Motor neuron (in vitro differentiated cells): ENCODE measurements at regions not wholly inside any gene's neighbourhood (a gene's known extent, or its start where the extent isn't known, plus 50 kb on each side); places are given as distances from the start of the nearest gene placed in this dataset.
A peak's percentile ranks its signal among the peaks of the same experiment; 100 is the strongest.
"Not testable (repeated sequence)": the region's sequence is repeated elsewhere in the genome, so short reads cannot be mapped to it uniquely, and the experiment has no call there.

ENCODE experiments used
- ATAC-seq, 8 experiments: fragments of 200-7000 bp; cut with Tn5 transposase; replicated peaks in 6 of 8; 2 replicates each; pipeline ENCODE4 v1.8.0; 2021; ENCODE audit warnings: mild to moderate bottlenecking in 8 of 8, moderate library complexity in 8 of 8
- H3K27ac ChIP-seq, 2 donors: fragments of 250-450 bp; sonication (Bioruptor Pico); 2 replicates each; pipeline ENCODE4 v1.9.0; 2021; ENCODE audit warnings: antibody characterized with exemption in 2 of 2, mild to moderate bottlenecking in 2 of 2, moderate library complexity in 1 of 2
- H3K4me1 ChIP-seq, 2 donors: fragments of 250-450 bp; sonication (Bioruptor Pico); replicated peaks in 1 of 2; 2 replicates each; pipeline ENCODE4 v1.6.1; 2021; ENCODE audit warnings: antibody characterized with exemption in 2 of 2, mild to moderate bottlenecking in 2 of 2, moderate library complexity in 1 of 2
- H3K4me3 ChIP-seq, 5 donors: fragments of 250-450 bp; sonication (Bioruptor Pico); 2 replicates each; pipeline ENCODE4 v1.9.0; 2021; ENCODE audit warnings: antibody characterized with exemption in 5 of 5, mild to moderate bottlenecking in 5 of 5, moderate library complexity in 4 of 5
- WGBS, 10 experiments: fragments of 450-650 bp; shearing (Covaris generic); methylation state at CpG; one replicate each; pipeline ENCODE4 v1.0.0; 2022; 5-methylcytosine and 5-hydroxymethylcytosine counted together
- in situ Hi-C, 9 experiments: fragments of 400-800 bp; cut with MboI; loops; one replicate each; pipeline ENCODE4 v1.15.0; 2021; ENCODE audit warnings: low sequenced_read_pairs in 9 of 9, low pct_unique_long_range_greater_than_20kb in 2 of 9; ENCODE audit not compliant: unreplicated experiment in 9 of 9

DNA sequence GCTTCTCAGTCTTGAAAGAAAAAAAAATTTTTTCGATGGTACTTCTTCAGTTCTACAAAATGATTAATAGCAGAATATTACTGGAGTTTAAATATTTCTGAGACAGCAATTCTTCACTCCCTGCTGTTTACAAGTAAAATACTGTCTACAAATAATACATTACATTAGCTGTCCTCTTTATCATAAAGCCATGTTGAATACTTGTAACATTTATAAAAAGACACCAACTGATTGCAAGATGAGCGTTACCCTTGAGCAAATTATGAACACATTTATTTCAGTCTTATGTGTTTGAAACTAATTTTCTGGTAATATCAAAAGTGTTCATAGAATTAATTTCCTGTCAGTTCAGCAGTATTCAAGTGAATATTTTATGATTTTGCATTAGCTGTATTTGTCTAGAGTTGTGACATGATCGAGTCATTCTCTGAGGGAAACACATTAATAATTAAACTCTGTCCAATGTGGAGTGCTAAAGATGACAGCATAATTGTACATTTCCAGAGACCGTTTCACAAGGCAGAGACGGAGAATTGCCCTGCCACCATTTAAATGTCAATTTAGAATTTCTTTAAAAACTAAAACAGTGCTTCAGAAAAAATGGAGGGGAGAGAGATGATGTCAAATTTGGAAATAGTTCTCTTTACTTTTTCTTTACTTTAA, 1359.0 kb upstream of the ADGRL4 start:
- in situ Hi-C loops = no loop called here
- ATAC-seq = peak in 5 of 8 experiments; percentile 16 to 71 (median 49)

DNA sequence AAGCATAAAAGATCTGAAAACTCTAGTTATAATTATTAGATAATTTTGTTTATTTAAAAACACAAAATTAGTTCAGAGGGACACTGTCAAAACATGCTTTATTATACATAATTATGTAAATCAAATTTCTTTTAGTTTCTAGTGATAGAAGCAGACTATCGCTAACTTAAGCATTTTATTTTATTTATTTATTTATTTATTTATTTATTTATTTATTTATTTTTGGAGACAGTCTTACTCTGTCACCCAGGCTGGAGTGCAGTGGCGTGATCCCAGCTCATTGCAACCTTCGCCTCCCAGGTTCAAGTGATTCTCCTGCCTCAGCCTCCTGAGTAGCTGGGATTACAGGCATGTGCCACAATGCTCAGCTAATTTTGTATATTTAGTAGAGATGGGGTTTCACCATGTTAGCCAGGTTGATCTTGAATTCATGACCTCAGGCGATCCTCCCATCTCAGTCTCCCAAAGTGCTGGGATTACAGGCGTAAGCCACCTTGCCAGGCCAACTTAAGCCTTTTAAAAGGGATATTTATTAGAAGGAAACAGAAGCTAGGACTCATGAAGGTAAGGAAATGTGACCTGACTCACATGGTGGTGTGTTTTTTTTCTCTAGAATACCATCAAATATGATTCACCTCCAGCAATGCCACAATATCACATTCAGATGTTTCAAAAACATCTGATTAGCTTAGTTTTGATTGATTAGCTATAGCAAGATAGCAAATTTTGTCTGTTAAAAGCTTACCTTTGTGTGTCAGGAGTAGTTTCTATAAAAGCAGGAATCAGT, 1357.4 kb upstream of the ADGRL4 start:
- WGBS, 10 experiments = 23 to 100% (median 93%) methylated on average over 1 to 5 of the region's 5 CpGs
- in situ Hi-C loops = no loop called here
- H3K4me1 ChIP-seq = no peaks in the 10 kb centered on the region
- no peak overlapping the region for H3K4me3 ChIP-seq
- ATAC-seq = no peak
- no peak overlapping the region for H3K27ac ChIP-seq

More for the DNA sequence above, 1359.0 kb upstream of the ADGRL4 start:
- H3K4me1 ChIP-seq = no peaks in the 10 kb centered on the region
- H3K4me3 ChIP-seq = no peak overlapping the region
- no peak overlapping the region for H3K27ac ChIP-seq
- 16 to 90% (median 65%) methylated on average over 2 to 5 of the region's 5 CpGs for WGBS, 10 experiments

DNA sequence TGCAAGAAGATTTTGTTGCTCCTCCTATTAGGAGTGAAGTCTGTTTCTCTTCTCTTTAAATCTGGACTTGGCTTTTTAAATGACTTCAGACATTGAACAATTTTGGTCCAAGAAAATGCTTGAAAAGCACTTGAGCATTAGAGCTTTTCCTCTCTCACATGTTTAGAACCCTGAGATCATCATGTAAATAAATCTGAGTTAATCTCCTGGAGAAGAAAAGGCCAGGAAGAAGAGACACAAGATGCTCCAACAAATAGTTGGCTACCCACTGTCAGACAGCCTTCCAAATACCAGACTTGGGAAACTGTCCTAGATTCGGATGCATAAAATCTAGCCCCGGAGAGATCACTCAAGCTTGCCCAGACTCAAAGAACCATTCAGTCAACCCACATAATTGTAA, 1353.1 kb upstream of the ADGRL4 start:
- H3K4me3 ChIP-seq = no peak overlapping the region
- H3K27ac ChIP-seq = no peak overlapping the region
- in situ Hi-C loops = no loop called here
- ATAC-seq = no peak
- H3K4me1 ChIP-seq = no peaks in the 10 kb centered on the region
- 0 to 95% (median 80%) methylated on average over 1 to 2 of the region's 2 CpGs; no CpG with 5 or more reads in 1 of the 10 experiments for whole genome bisulfite sequencing, 10 experiments

DNA sequence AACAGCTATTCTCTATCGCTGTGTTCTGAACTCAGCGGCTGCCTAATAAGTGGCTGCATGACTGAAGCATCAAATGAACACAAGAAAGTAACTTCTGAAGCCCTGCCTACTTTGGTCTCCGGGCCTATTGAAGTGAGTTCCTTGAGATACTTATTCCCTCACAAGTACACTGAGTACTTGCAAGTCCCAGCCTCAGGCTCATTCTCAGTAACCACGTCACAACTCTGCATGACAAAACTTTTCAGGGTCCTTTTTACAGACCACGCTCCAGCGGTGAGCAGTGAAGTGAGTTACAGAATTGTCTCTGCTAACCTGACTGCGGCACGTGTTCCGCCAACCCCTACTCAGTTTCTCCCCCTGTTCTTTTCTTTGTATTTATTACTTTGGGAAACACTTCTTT, 1342.7 kb upstream of the ADGRL4 start:
- ATAC-seq = no peak
- no peaks in the 10 kb centered on the region for H3K4me1 ChIP-seq
- WGBS, 10 experiments = 45 to 100% (median 82%) methylated on average over 3 to 9 of the region's 9 CpGs
- no peak overlapping the region for H3K27ac ChIP-seq
- no peak overlapping the region for H3K4me3 ChIP-seq
- in situ Hi-C loops = no loop called here

DNA sequence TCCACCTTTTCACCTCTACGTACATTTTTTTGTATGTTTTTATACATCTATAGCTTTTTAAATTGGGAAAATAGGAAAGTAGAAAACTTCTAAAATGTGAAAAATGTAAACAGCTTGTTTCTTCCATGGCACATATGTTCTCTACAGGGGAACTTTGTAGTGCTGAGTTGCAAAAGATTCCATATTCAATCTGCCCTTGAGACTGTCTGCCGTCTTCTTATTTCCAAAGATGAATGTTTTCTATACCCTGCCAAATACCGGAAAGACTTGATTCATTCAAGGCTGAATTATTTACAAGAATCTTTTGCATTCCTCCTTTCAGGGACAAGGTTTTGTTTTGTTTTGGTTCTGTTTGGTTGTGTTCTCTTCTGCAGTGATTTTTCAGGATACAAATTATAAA, 1334.5 kb upstream of the ADGRL4 start:
- Histone ChIP-seq H3K27ac (no peak overlapping the region), H3K4me3 (no peak overlapping the region), H3K4me1 (no peaks in the 10 kb centered on the region)
- no peak for ATAC-seq
- in situ Hi-C loops = no loop called here
- WGBS, 10 experiments = 7 to 100% (median 59%) methylated on average over 1 to 3 of the region's 3 CpGs

DNA sequence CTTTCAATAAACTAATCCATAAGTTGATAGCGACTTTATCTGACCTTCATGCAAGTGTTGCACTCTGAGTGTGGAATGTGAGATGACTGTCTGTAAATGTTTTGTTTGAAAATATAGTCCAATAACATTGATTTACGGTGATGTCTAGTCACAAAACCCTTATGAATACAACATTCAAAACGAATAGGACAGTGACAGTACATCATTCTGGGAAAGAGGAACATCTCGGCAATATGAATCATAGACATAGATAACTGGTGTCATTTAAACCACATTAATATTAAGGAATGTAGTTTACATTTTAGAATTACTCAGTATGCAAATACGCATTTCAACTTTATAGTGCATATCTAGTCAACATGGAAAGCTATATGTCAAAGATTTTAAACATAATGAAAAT, 1311.6 kb upstream of the ADGRL4 start:
- ATAC-seq = no peak
- in situ Hi-C loops = no loop called here
- H3K27ac ChIP-seq = no peak overlapping the region
- 23 to 100% (median 76%) methylated on average over 1 to 5 of the region's 5 CpGs for WGBS, 10 experiments
- H3K4me3 ChIP-seq = no peak overlapping the region
- no peaks in the 10 kb centered on the region for H3K4me1 ChIP-seq

DNA sequence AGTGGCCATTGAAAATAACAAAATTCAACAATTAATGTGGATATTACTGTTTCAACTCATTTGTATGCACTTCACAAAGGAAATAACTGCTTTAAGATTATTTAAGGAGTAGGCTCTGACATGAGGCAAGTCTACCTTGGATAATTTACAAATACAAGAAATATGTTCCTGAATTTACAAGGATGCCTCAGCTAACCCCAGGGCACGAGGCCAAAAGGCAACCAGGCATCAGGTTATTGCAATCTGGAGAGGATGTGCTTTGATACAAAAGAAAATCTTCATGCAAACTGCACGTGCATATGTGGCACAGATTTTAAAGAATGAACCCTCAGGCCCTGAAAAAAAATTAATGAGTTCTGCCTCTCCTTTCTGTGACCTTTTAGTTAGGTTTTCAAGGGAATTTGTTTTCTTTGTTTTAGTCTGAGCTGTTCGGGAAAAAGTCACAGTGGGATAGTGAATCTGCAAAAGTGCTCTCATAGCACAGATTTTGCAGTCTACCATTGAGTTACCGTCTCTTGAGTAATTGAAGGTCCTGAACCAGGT, 1304.2 kb upstream of the ADGRL4 start:
- Histone ChIP-seq H3K4me3 (no peak overlapping the region), H3K27ac (no peak overlapping the region), H3K4me1 (no peaks in the 10 kb centered on the region)
- in situ Hi-C loops = no loop called here
- WGBS, 10 experiments = 0 to 100% (median 81%) methylated on average over 1 to 4 of the region's 4 CpGs
- no peak for ATAC-seq

DNA sequence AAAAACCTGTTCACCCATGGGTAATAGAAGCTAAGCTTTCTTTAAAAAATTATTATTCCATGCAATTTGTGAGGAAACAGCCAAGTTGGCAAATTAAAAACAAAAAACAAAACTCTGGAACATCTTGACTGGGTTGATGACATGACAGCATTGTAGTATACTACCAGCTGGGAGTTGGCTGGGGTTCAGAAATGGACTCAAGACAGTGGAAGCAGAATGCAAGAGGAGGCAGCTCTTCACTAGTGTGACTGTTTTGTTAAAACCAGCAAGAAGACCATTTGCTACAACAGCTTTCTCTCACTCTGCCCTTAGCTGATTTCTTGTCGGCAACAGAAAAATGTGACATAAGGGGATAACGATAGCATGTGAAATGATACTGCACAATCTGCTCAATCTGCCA, 1298.9 kb upstream of the ADGRL4 start:
- Histone ChIP-seq H3K27ac (no peak overlapping the region), H3K4me3 (no peak overlapping the region), H3K4me1 (no peaks in the 10 kb centered on the region)
- WGBS, 10 experiments = 10 to 100% (median 100%) methylated on average over 2 of the region's 2 CpGs; no CpG with 5 or more reads in 4 of the 10 experiments
- in situ Hi-C loops = no loop called here
- no peak for ATAC-seq

DNA sequence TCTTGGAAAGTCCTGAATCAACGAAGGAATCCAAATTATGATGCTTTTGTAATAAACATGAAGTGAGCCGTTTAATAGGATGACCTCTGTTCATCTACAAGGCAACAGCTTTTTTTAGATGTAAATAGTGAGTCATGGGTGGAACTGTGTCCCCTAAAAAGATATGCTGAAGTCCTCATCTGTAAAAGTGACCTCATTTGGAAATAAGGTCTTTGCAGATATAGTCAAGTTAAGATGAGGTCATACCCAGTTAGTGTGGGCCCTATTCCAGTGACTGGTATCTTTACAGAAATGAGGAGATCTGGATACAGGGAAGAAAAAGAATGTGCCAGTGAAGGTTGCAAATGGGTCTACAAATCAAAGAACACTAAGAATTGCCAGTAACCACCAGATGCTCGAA, 1287.3 kb upstream of the ADGRL4 start:
- in situ Hi-C loops = no loop called here
- WGBS, 10 experiments = 0 to 96% (median 63%) methylated on average over 2 to 3 of the region's 3 CpGs

DNA sequence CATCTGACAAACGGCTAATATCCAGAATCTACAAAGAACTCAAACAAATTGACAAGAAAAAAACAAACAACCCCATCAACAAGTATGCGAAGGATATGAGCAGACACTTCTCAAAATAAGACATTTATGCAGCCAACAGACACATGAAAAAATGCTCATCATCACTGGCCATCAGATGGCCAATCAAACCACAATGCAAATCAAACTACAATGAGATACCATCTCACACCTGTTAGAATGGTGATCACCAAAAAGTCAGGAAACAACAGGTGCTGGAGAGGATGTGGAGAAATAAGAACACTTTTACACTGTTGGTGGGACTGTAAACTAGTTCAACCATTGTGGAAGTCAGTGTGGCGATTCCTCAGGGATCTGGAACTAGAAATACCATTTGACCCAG, 1282.2 kb upstream of the ADGRL4 start:
- in situ Hi-C loops, ATAC-seq, H3K4me1 ChIP-seq, H3K4me3 ChIP-seq, H3K27ac ChIP-seq: not testable (repeated sequence)
- WGBS, 10 experiments = 40 to 100% (median 87%) methylated on average over 1 to 2 of the region's 3 CpGs; no CpG with 5 or more reads in 4 of the 10 experiments

More for the DNA sequence above, 1287.3 kb upstream of the ADGRL4 start:
- H3K27ac ChIP-seq = no peak overlapping the region
- no peaks in the 10 kb centered on the region for H3K4me1 ChIP-seq
- peak in 1 of 8 experiments; percentile 45 for ATAC-seq
- H3K4me3 ChIP-seq = no peak overlapping the region

DNA sequence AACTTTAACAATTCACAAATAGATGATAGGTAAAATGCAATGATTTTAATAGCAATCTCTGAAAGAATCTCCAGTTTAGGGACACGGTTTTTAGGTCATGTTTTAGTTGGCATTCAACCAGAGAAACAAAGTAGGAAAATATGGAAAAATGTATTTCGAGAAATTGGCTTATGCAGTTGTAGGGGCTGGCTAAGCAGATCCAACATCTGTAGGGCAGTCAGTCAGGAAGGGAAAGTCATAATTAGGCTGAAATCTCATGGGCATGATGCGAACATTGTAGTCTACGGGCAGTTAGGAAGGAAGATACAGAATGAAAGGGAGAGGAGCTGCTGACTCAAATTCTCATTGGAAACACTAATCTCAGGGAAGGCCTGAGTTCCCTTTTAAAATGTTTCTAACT, 1276.0 kb upstream of the ADGRL4 start:
- Histone ChIP-seq H3K4me1 (no peaks in the 10 kb centered on the region), H3K4me3 (no peak overlapping the region), H3K27ac (no peak overlapping the region)
- 13 to 100% (median 92%) methylated on average over 3 to 4 of the region's 4 CpGs; no CpG with 5 or more reads in 1 of the 10 experiments for WGBS, 10 experiments
- in situ Hi-C loops = no loop called here
- no peak for ATAC-seq

DNA sequence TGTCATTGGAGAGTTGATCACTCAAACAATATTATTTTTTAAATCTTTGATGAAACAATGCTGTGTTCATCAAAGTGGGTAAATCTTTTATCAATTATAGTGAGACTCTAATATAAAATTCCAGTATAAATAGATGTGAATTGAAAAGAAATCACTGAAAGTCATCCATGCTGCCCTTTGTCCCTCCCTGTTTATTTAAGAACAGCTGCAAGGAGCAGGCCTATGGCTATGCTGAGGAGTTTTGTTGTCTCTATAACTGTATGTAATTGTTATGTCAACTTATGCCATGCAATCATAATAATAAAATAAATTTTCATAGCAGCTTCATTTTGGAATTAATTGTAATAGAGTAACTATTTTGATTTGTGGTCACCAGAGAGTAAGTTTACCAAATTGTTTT, 1272.4 kb upstream of the ADGRL4 start:
- in situ Hi-C loops = no loop called here
- no peaks in the 10 kb centered on the region for H3K4me1 ChIP-seq
- H3K4me3 ChIP-seq = no peak overlapping the region
- no peak for ATAC-seq
- H3K27ac ChIP-seq = no peak overlapping the region

DNA sequence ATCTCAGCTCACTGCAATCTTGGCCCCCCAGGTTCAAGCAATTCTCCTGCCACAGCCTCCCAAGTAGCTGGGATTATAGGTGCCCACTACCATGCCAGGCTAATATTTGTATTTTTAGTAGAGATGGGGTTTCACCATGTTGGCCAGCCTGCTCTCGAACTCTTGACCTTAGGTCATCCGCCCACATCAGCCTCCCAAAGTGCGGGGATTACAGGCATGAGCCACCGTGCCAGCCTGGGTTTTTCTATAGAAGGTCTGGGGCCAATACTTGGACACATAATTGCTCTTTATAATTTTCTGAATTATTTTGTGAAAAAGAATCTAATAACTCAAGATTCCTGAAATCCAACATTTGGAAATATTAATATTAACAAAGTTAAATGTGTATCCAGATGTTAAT, 1267.7 kb upstream of the ADGRL4 start:
- 28 to 100% (median 91%) methylated on average over 1 to 4 of the region's 4 CpGs; no CpG with 5 or more reads in 2 of the 10 experiments for WGBS, 10 experiments
- in situ Hi-C loops = no loop called here

More for the DNA sequence above, 1267.7 kb upstream of the ADGRL4 start:
- ATAC-seq = no peak
- Histone ChIP-seq H3K4me1 (no peaks in the 10 kb centered on the region), H3K27ac (no peak overlapping the region), H3K4me3 (no peak overlapping the region)
